ENCODE measurements at regions not wholly inside any gene's neighbourhood (a gene's known extent, or its start where the extent isn't known, plus 50 kb on each side); places are given as distances from the start of the nearest gene placed in this dataset.
"Not testable (repeated sequence)": the region's sequence is repeated elsewhere in the genome, so short reads cannot be mapped to it uniquely, and the experiment has no call there.

DNA sequence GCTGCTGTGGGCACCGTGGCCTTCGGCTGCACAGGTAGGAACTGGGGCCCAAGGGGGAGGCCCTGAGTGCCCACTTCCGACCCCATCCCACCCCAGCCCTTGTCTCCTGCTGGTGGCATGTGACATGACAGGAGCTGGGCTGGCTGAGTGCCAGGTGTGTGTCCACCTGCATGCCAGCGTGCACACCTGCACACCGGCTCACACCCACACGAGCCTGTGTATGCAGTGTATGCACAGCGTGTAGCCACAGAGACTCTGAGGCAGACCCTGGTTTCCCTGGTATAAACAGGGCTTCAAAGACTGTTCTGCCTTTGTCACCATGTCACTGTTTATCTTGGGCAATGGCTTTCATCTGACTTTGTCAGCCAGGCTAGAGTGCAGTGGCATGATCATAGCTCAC is 362.1 kb upstream of the ZNF722 start:
- not testable (repeated sequence) for TF ChIP-seq ISL1 (CRISPR knock-in tag; IDR thresholded peaks at IDR 0.05); RARB (CRISPR knock-in tag; IDR thresholded peaks at IDR 0.05); ZFP30 (CRISPR knock-in tag; IDR thresholded peaks at IDR 0.05); ARNTL (CRISPR knock-in tag; IDR thresholded peaks at IDR 0.05; ENCODE audit: borderline replicate concordance, low read depth); OSR1 (CRISPR knock-in tag; IDR thresholded peaks at IDR 0.05); CSDC2 (CRISPR knock-in tag; IDR thresholded peaks at IDR 0.05); ESRRG (CRISPR knock-in tag; IDR thresholded peaks at IDR 0.05); ZNF70 (CRISPR knock-in tag; IDR thresholded peaks at IDR 0.05)
- TF ChIP-seq, protein P1, sequence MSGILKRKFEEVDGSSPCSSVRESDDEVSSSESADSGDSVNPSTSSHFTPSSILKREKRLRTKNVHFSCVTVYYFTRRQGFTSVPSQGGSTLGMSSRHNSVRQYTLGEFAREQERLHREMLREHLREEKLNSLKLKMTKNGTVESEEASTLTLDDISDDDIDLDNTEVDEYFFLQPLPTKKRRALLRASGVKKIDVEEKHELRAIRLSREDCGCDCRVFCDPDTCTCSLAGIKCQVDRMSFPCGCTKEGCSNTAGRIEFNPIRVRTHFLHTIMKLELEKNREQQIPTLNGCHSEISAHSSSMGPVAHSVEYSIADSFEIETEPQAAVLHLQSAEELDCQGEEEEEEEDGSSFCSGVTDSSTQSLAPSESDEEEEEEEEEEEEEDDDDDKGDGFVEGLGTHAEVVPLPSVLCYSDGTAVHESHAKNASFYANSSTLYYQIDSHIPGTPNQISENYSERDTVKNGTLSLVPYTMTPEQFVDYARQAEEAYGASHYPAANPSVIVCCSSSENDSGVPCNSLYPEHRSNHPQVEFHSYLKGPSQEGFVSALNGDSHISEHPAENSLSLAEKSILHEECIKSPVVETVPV (CRISPR knock-in tag; IDR thresholded peaks at IDR 0.05) = not testable (repeated sequence)
- TF ChIP-seq, protein P2, sequence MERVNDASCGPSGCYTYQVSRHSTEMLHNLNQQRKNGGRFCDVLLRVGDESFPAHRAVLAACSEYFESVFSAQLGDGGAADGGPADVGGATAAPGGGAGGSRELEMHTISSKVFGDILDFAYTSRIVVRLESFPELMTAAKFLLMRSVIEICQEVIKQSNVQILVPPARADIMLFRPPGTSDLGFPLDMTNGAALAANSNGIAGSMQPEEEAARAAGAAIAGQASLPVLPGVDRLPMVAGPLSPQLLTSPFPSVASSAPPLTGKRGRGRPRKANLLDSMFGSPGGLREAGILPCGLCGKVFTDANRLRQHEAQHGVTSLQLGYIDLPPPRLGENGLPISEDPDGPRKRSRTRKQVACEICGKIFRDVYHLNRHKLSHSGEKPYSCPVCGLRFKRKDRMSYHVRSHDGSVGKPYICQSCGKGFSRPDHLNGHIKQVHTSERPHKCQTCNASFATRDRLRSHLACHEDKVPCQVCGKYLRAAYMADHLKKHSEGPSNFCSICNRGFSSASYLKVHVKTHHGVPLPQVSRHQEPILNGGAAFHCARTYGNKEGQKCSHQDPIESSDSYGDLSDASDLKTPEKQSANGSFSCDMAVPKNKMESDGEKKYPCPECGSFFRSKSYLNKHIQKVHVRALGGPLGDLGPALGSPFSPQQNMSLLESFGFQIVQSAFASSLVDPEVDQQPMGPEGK (CRISPR knock-in tag; IDR thresholded peaks at IDR 0.05; ENCODE audit: borderline replicate concordance) = not testable (repeated sequence)
- TF ChIP-seq, protein P3, sequence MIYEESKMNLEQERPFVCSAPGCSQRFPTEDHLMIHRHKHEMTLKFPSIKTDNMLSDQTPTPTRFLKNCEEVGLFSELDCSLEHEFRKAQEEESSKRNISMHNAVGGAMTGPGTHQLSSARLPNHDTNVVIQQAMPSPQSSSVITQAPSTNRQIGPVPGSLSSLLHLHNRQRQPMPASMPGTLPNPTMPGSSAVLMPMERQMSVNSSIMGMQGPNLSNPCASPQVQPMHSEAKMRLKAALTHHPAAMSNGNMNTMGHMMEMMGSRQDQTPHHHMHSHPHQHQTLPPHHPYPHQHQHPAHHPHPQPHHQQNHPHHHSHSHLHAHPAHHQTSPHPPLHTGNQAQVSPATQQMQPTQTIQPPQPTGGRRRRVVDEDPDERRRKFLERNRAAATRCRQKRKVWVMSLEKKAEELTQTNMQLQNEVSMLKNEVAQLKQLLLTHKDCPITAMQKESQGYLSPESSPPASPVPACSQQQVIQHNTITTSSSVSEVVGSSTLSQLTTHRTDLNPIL (CRISPR knock-in tag; IDR thresholded peaks at IDR 0.05; ENCODE audit: low read depth) = not testable (repeated sequence)
